WERI-Rb-1 (cell line): ENCODE measurements at regions not wholly inside any gene's neighbourhood (a gene's known extent, or its start where the extent isn't known, plus 50 kb on each side); places are given as distances from the start of the nearest gene placed in this dataset.

Source experiments
- DNase-seq: peaks from one replicate; pipeline ENCODE4 v3.0.0-alpha.2; 2020
- H3K27ac ChIP-seq: fragments of 250-450 bp; sonication (Bioruptor Pico); 2 replicates; pipeline ENCODE4 v1.5.1; 2020; ENCODE audit warnings: mild to moderate bottlenecking, moderate library complexity
- H3K27me3 ChIP-seq: fragments of 250-450 bp; sonication (Bioruptor Pico); 2 replicates; pipeline ENCODE4 v1.5.1; 2021; ENCODE audit warnings: mild to moderate bottlenecking, low read depth, moderate library complexity; ENCODE audit not compliant: insufficient read depth, severe bottlenecking
- H3K36me3 ChIP-seq: fragments of 250-450 bp; sonication (Bioruptor Pico); 2 replicates; pipeline ENCODE4 v1.5.1; 2020; ENCODE audit warnings: mild to moderate bottlenecking, moderate library complexity
- H3K4me3 ChIP-seq: 2 replicates; pipeline ENCODE4 v1.5.1; 2011; ENCODE audit warnings: low read depth, mild to moderate bottlenecking, control low read depth, low read length
- H3K9me3 ChIP-seq: fragments of 250-450 bp; sonication (Bioruptor Pico); 2 replicates; pipeline ENCODE4 v1.5.1; 2021; ENCODE audit warnings: mild to moderate bottlenecking, moderate library complexity; ENCODE audit not compliant: severe bottlenecking
- CTCF ChIP-seq: IDR thresholded peaks from 2 replicates; pipeline ENCODE4 v1.5.1; 2011; ENCODE audit warnings: low read depth, mild to moderate bottlenecking, control low read depth, inconsistent platforms, low read length

- H3K27ac ChIP-seq, result no peak overlapping the region
- no peaks in the 10 kb centered on the region for H3K27me3 ChIP-seq
These were observed 607.0 kb downstream of the ISL1 start for GRCh38 chr5:51990241-51990640.

GRCh38 chr5:51990661-51991180 is 607.5 kb downstream of the ISL1 start:
- H3K9me3 ChIP-seq, result no peaks in the 10 kb centered on the region
- H3K27me3 ChIP-seq, result no peaks in the 10 kb centered on the region
- DNase-seq, result no peak
- H3K27ac ChIP-seq, result no peak overlapping the region
- H3K4me3 ChIP-seq, result no peak overlapping the region
- no peak for TF ChIP-seq CTCF
- H3K36me3 ChIP-seq, result no peaks in the 10 kb centered on the region

More at GRCh38 chr5:51990241-51990640, 607.0 kb downstream of the ISL1 start:
- Histone ChIP-seq H3K36me3 (no peaks in the 10 kb centered on the region), H3K4me3 (no peak overlapping the region), H3K9me3 (no peaks in the 10 kb centered on the region)
- no peak for DNase-seq
- TF ChIP-seq CTCF, result no peak

GRCh38 chr5:51991940-51992339 is 608.7 kb downstream of the ISL1 start:
- TF ChIP-seq CTCF, result no peak
- Histone ChIP-seq H3K4me3 (no peak overlapping the region), H3K27ac (no peak overlapping the region), H3K36me3 (no peaks in the 10 kb centered on the region), H3K9me3 (no peaks in the 10 kb centered on the region), H3K27me3 (no peaks in the 10 kb centered on the region)
- no peak for DNase-seq

- DNase-seq, result no peak
- no peak for TF ChIP-seq CTCF
- H3K27ac ChIP-seq, result no peak overlapping the region
These were observed 612.6 kb downstream of the ISL1 start for GRCh38 chr5:51995773-51996306.

GRCh38 chr5:51996356-51996861 is 613.2 kb downstream of the ISL1 start:
- no peaks in the 10 kb centered on the region for H3K9me3 ChIP-seq
- DNase-seq, result no peak
- no peak for TF ChIP-seq CTCF
- H3K4me3 ChIP-seq, result no peak overlapping the region
- no peaks in the 10 kb centered on the region for H3K27me3 ChIP-seq
- H3K36me3 ChIP-seq, result no peaks in the 10 kb centered on the region
- no peak overlapping the region for H3K27ac ChIP-seq

More at GRCh38 chr5:51995773-51996306, 612.6 kb downstream of the ISL1 start:
- Histone ChIP-seq H3K9me3 (no peaks in the 10 kb centered on the region), H3K36me3 (no peaks in the 10 kb centered on the region), H3K27me3 (no peaks in the 10 kb centered on the region), H3K4me3 (no peak overlapping the region)

- Histone ChIP-seq H3K27ac (no peak overlapping the region), H3K36me3 (no peaks in the 10 kb centered on the region), H3K4me3 (no peak overlapping the region), H3K9me3 (no peaks in the 10 kb centered on the region), H3K27me3 (no peaks in the 10 kb centered on the region)
- DNase-seq, result no peak
- no peak for TF ChIP-seq CTCF
These were observed 614.3 kb downstream of the ISL1 start for GRCh38 chr5:51997500-51997899.
